HG02588 (cell line): ENCODE measurements at regions not wholly inside any gene's neighbourhood (a gene's known extent, or its start where the extent isn't known, plus 50 kb on each side); places are given as distances from the start of the nearest gene placed in this dataset.

Source experiments
- ATAC-seq: cut with Tn5 transposase; IDR thresholded peaks from one replicate; pipeline ENCODE4 v1.9.1; 2021; ENCODE audit warnings: mild to moderate bottlenecking, moderate library complexity; ENCODE audit not compliant: unreplicated experiment

GRCh38 chr7:155986497-155987160, 174.4 kb upstream of the SHH start:
- ATAC-seq: no peak

GRCh38 chr7:155985518-155986250, 173.4 kb upstream of the SHH start:
- no peak for ATAC-seq

GRCh38 chr7:155984609-155985405, 172.5 kb upstream of the SHH start:
- no peak for ATAC-seq

DNA sequence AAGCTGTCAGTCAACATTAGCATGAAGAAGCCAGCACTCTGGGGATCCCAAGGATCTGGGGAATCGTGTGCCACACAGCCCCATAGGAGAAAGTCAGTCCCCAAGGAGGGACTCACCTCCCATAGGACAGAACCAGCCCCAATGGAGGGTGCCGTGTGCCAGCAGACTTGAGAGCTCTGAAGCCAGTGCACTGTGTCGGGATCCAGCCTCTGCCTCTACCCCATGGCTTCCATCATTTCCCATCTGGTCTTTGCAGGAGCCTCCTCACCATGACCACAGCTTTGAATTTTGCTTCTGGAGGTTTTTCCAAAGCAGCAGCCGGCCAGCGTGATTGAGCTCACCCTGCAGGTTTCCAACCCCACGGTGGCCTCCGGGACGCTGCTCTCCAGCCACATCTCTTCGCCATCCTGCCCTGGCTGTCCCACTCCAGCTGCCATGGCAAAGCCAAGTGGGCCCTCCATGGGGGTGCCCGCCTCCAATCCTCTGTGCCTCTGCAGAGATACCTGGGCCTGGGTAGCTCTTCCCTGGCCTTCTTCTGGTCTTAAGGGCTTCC, 171.8 kb upstream of the SHH start:
- ATAC-seq: no peak

DNA sequence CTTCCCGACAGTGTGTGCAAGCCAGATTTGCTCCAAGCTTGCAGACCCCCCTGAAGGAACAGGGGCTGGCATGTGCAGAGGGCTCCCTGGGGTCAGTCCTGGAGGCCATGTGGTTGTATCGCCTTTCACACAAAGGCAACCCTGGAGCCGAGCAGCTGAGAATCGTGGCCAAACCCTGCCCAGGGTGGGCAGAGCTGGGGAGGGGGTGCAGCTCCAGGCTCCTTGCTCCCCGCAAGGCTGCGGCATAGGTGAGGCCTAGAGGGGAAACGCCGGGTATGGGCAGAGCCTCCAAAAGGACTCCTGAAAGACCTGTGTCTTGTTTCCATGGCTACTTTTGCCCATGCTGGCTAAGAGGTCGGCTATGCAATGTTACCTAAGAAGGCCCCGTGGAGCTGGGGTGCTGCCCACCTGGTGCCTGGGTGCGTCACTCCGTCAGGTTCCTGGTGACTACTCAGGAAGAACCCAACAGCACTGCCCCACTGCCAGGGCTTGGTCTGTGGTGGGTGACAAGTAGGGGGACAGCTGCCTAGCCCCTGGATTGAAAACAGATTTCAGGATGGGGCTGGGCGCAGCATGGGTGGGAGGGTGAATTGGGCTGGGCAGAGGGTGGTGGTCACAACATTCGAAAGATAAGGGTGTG, 171.0 kb upstream of the SHH start:
- ATAC-seq: no peak

- no peak for ATAC-seq
Measured at GRCh38 chr7:155981703-155982102, 169.4 kb upstream of the SHH start.

DNA sequence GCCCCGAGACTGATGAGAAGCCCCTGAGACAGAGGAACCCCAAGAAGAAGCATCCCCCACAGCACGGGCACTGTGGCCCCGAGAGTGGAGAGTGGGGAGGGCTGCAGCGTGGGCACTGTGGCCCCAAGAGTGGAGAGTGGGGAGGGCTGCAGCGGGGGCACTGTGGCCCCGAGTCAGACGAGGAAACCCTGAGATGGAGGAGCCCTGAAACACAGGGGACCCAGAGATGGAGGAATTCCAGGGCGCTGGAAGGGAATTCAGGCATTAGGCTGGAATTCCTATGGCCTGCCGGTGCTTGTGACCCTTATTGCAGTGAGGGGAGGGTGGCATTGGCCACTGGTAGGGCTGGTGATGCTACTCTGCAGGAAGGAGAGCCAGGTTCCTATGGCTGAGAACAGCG, 168.6 kb upstream of the SHH start:
- no peak for ATAC-seq

DNA sequence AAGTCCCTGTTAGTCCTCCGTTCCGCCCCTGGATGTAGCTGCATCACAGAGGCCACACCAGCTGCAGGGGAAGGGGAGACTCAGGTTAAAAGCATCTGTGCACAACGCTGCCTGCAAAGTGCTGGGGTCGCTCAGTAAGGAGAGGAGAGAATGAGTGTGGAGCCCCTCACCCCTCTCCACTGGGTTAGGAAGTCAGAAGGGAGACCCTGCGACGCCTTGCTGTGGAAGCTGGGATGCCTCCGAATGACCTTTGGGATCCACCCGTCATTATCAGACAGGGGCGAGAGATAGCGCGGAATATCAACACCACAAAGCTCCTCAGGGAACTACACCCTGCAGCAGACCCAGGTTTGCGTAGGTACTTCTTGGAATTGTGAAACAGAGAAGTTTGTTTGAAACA, 167.7 kb upstream of the SHH start:
- ATAC-seq: no peak

GRCh38 chr7:155979566-155979965, 167.3 kb upstream of the SHH start:
- ATAC-seq: no peak

DNA sequence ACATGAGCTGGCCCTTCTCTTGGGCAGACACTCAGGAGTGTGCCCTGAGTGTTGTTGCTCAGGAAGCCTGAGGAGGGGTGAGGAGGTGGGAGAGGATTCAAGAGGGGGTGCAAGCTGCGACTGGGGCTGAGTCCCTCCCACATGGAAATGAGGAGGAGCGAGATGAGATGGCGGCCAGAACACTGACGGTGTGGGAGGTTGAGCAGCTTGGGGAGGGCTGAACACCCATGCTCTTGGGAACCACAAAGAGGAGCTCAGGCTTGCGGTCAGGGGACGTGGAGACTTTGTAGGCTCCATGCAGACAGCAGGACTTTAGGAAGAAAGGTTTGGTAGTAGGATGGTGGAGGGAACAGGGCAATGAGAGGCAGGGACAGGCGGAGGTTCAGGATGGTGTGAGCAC, 163.2 kb upstream of the SHH start:
- ATAC-seq: no peak

GRCh38 chr7:155974186-155974897, 162.1 kb upstream of the SHH start:
- no peak for ATAC-seq

DNA sequence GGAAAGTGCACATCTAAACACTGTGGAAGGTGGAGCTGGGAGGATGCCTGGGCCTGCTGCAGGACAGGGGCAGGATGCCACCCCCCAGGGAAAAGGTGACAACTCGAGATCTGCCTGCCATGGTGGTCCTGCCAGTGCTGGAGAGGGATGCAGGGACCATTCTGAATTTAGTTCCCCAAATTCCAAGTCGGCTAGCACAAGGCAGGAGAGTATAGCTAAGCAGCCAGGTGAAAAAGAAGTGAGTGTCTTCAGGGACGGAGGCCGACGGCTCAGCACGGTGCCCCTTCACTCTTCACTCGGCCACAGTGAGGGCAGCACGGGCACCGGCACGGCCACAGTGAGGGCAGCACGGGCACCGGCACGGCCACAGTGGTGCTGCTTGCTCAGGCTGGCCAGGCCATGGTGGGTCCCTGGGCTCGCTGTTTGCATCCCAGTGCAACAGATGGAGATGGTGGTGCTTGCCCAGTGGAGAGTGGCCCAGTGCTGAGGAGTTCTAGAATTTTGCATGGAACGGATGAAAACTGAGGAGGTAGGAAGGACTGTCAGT, 161.3 kb upstream of the SHH start:
- no peak for ATAC-seq

GRCh38 chr7:155972651-155973390, 160.6 kb upstream of the SHH start:
- ATAC-seq: no peak

DNA sequence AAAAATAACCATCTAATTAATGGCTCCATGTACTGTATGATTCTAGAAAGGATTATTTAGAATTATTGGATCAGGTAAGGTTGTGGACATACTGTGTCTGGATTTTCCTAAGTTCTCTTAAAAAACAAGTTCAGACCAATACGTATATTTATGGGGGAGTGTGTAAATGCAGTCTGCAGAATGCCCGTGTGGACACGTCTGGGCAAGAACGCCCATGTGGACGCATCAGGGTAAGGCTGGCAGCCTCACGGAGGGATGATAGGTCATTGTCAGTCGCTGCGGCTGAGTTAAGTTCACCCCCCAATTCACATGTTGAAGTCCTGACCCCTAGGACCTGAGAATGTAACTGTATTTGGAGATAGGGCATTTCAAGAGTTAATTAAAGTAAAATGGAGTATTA, 160.0 kb upstream of the SHH start:
- no peak for ATAC-seq

DNA sequence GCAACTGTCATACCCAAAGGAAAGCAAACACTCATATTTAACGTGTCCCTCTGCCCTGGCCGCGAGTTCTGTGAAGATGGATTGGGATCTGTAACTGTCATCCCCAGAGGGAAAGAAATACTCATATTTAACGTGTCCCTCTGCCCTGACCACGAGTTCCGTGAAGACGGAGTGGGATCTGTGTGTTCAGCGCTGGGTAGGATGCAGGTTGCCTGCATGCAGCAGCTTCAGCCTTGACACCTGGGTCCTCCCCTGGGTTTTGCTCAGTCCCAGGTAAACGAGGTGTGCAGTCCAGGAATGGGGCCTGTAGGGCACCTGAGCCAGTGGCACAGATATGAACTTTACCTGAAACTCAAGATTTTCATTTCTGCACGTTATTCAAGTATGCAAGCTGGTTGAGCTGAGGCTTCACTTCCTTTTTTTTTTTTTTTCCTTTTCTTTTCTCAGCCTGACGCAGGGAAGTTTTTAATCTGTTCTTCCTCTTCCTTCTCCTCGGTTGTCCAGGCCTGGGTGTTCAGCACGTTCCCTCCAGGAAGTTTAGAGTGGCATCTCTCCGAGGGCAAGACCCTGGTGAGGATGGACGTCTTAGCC, 159.0 kb upstream of the SHH start:
- ATAC-seq: no peak

- no peak for ATAC-seq
Measured at GRCh38 chr7:155969192-155969929, 157.1 kb upstream of the SHH start.

- no peak for ATAC-seq
Measured at GRCh38 chr7:155965010-155965409, 152.7 kb upstream of the SHH start.

- ATAC-seq: no peak
Measured at GRCh38 chr7:155964543-155964942, 152.3 kb upstream of the SHH start.
